ENCODE measurements at regions not wholly inside any gene's neighbourhood (a gene's known extent, or its start where the extent isn't known, plus 50 kb on each side); places are given as distances from the start of the nearest gene placed in this dataset.

GRCh38 chr4:133588306-133588705 is 439.2 kb downstream of the PCDH10 start:
- Histone ChIP-seq H3K4me3 (ENCODE audit: insufficient read depth, low read depth, low read length) (no peak overlapping the region), H3K9me3 (ENCODE audit: insufficient read depth, low read depth, low read length) (no peaks in the 10 kb centered on the region), H3K4me2 (ENCODE audit: low read length) (no peak overlapping the region), H3K9ac (ENCODE audit: low read length) (no peak overlapping the region), H3K79me2 (ENCODE audit: insufficient read depth, low read length) (no peaks in the 10 kb centered on the region), H3K27ac (ENCODE audit: low read depth, low read length) (no peak overlapping the region), H2AFZ (ENCODE audit: low read depth, low read length) (no peak overlapping the region), H4K20me1 (ENCODE audit: insufficient read depth, low read length) (no peaks in the 10 kb centered on the region), H3K36me3 (ENCODE audit: insufficient read depth, low read length) (no peaks in the 10 kb centered on the region), H3K4me1 (ENCODE audit: insufficient read depth, low read length) (no peaks in the 10 kb centered on the region), H3K27me3 (ENCODE audit: insufficient read depth, low read length) (no peaks in the 10 kb centered on the region)
- Mint-ChIP-seq H3K4me3 (ENCODE audit: unreplicated experiment) (no peak overlapping the region), H3K4me1 (ENCODE audit: low read depth, unreplicated experiment) (no peaks in the 10 kb centered on the region), H3K27me3 (ENCODE audit: low read depth, unreplicated experiment) (no peaks in the 10 kb centered on the region), H3K9me3 (ENCODE audit: unreplicated experiment) (no peaks in the 10 kb centered on the region), H3K27ac (ENCODE audit: unreplicated experiment) (no peak overlapping the region), H3K36me3 (ENCODE audit: low read depth, unreplicated experiment) (no peaks in the 10 kb centered on the region)
- DNase-seq (ENCODE audit: low read depth) (peak; percentile 84), FAIRE-seq (no peak)
- TF ChIP-seq EZH2 (IDR thresholded peaks at IDR 0.05; ENCODE audit: insufficient read depth, low read length) (no peak), CTCF (IDR thresholded peaks at IDR 0.05; ENCODE audit: insufficient read depth, low read depth, low read length) (no peak)

GRCh38 chr4:133585323-133585722 is 436.2 kb downstream of the PCDH10 start:
- Histone ChIP-seq H3K4me2 (ENCODE audit: low read length) (no peak overlapping the region), H3K79me2 (ENCODE audit: insufficient read depth, low read length) (no peaks in the 10 kb centered on the region), H3K9me3 (ENCODE audit: insufficient read depth, low read depth, low read length) (no peaks in the 10 kb centered on the region), H3K4me3 (ENCODE audit: insufficient read depth, low read depth, low read length) (no peak overlapping the region), H3K27ac (ENCODE audit: low read depth, low read length) (no peak overlapping the region), H4K20me1 (ENCODE audit: insufficient read depth, low read length) (no peaks in the 10 kb centered on the region), H2AFZ (ENCODE audit: low read depth, low read length) (no peak overlapping the region), H3K9ac (ENCODE audit: low read length) (no peak overlapping the region), H3K4me1 (ENCODE audit: insufficient read depth, low read length) (no peaks in the 10 kb centered on the region), H3K27me3 (ENCODE audit: insufficient read depth, low read length) (no peaks in the 10 kb centered on the region), H3K36me3 (ENCODE audit: insufficient read depth, low read length) (no peaks in the 10 kb centered on the region)
- H3K36me3 Mint-ChIP-seq (ENCODE audit: low read depth, unreplicated experiment): no peaks in the 10 kb centered on the region
- H3K27ac Mint-ChIP-seq (ENCODE audit: unreplicated experiment): no peak overlapping the region
- no peak for TF ChIP-seq EZH2 (IDR thresholded peaks at IDR 0.05; ENCODE audit: insufficient read depth, low read length)
- TF ChIP-seq CTCF (IDR thresholded peaks at IDR 0.05; ENCODE audit: insufficient read depth, low read depth, low read length): no peak
- FAIRE-seq (no peak), DNase-seq (ENCODE audit: low read depth) (no peak)
- no peak overlapping the region for H3K4me3 Mint-ChIP-seq (ENCODE audit: unreplicated experiment)
- no peaks in the 10 kb centered on the region for H3K4me1 Mint-ChIP-seq (ENCODE audit: low read depth, unreplicated experiment)
- no peaks in the 10 kb centered on the region for H3K27me3 Mint-ChIP-seq (ENCODE audit: low read depth, unreplicated experiment)
- H3K9me3 Mint-ChIP-seq (ENCODE audit: unreplicated experiment): no peaks in the 10 kb centered on the region

GRCh38 chr4:133584714-133585113 is 435.6 kb downstream of the PCDH10 start:
- Histone ChIP-seq H3K4me1 (ENCODE audit: insufficient read depth, low read length) (no peaks in the 10 kb centered on the region), H2AFZ (ENCODE audit: low read depth, low read length) (no peak overlapping the region), H3K36me3 (ENCODE audit: insufficient read depth, low read length) (no peaks in the 10 kb centered on the region), H3K27me3 (ENCODE audit: insufficient read depth, low read length) (no peaks in the 10 kb centered on the region), H4K20me1 (ENCODE audit: insufficient read depth, low read length) (no peaks in the 10 kb centered on the region), H3K9me3 (ENCODE audit: insufficient read depth, low read depth, low read length) (no peaks in the 10 kb centered on the region), H3K9ac (ENCODE audit: low read length) (no peak overlapping the region), H3K4me2 (ENCODE audit: low read length) (no peak overlapping the region), H3K79me2 (ENCODE audit: insufficient read depth, low read length) (no peaks in the 10 kb centered on the region), H3K27ac (ENCODE audit: low read depth, low read length) (no peak overlapping the region), H3K4me3 (ENCODE audit: insufficient read depth, low read depth, low read length) (no peak overlapping the region)
- H3K4me1 Mint-ChIP-seq (ENCODE audit: low read depth, unreplicated experiment): no peaks in the 10 kb centered on the region
- FAIRE-seq (no peak), DNase-seq (ENCODE audit: low read depth) (no peak)
- no peak overlapping the region for H3K27ac Mint-ChIP-seq (ENCODE audit: unreplicated experiment)
- no peak overlapping the region for H3K4me3 Mint-ChIP-seq (ENCODE audit: unreplicated experiment)
- TF ChIP-seq EZH2 (IDR thresholded peaks at IDR 0.05; ENCODE audit: insufficient read depth, low read length): no peak
- no peak for TF ChIP-seq CTCF (IDR thresholded peaks at IDR 0.05; ENCODE audit: insufficient read depth, low read depth, low read length)
- no peaks in the 10 kb centered on the region for H3K27me3 Mint-ChIP-seq (ENCODE audit: low read depth, unreplicated experiment)
- no peaks in the 10 kb centered on the region for H3K36me3 Mint-ChIP-seq (ENCODE audit: low read depth, unreplicated experiment)
- no peaks in the 10 kb centered on the region for H3K9me3 Mint-ChIP-seq (ENCODE audit: unreplicated experiment)
